ENCODE measurements at regions not wholly inside any gene's neighbourhood (a gene's known extent, or its start where the extent isn't known, plus 50 kb on each side); places are given as distances from the start of the nearest gene placed in this dataset.
"Not testable (repeated sequence)": the region's sequence is repeated elsewhere in the genome, so short reads cannot be mapped to it uniquely, and the experiment has no call there.

GRCh38 chr5:1965925-1966324, 83.2 kb upstream of the IRX4 start:
- DNase-seq (ENCODE audit: low spot score) = no peak

GRCh38 chr5:1963941-1964451, 81.3 kb upstream of the IRX4 start:
- no peak for DNase-seq (ENCODE audit: low spot score)

GRCh38 chr5:1963358-1963757, 80.6 kb upstream of the IRX4 start:
- DNase-seq (ENCODE audit: low spot score) = no peak

- DNase-seq (ENCODE audit: low spot score) = no peak
Observed at GRCh38 chr5:1962619-1963355, 80.1 kb upstream of the IRX4 start.

GRCh38 chr5:1961952-1962595, 79.3 kb upstream of the IRX4 start:
- DNase-seq (ENCODE audit: low spot score) = peak; percentile 74

- DNase-seq (ENCODE audit: low spot score) = peak; percentile 82
Observed at GRCh38 chr5:1961304-1961946, 78.7 kb upstream of the IRX4 start.

GRCh38 chr5:1960595-1961303, 78.0 kb upstream of the IRX4 start:
- DNase-seq (ENCODE audit: low spot score) = no peak

- peak; percentile 83 for DNase-seq (ENCODE audit: low spot score)
Observed at GRCh38 chr5:1959725-1960581, 77.2 kb upstream of the IRX4 start.

- no peak for DNase-seq (ENCODE audit: low spot score)
Observed at GRCh38 chr5:1959231-1959630, 76.5 kb upstream of the IRX4 start.

GRCh38 chr5:1958211-1959010, 75.7 kb upstream of the IRX4 start:
- DNase-seq (ENCODE audit: low spot score) = peak; percentile 73

GRCh38 chr5:1955586-1955985, 72.9 kb upstream of the IRX4 start:
- DNase-seq (ENCODE audit: low spot score) = no peak

GRCh38 chr5:1953710-1954109, 71.0 kb upstream of the IRX4 start:
- not testable (repeated sequence) for DNase-seq (ENCODE audit: low spot score)

GRCh38 chr5:1952444-1953099, 69.8 kb upstream of the IRX4 start:
- peak; percentile 75 for DNase-seq (ENCODE audit: low spot score)

GRCh38 chr5:1952021-1952420, 69.3 kb upstream of the IRX4 start:
- peak; percentile 83 for DNase-seq (ENCODE audit: low spot score)

- DNase-seq (ENCODE audit: low spot score) = peak; percentile 69
Observed at GRCh38 chr5:1951165-1951816, 68.6 kb upstream of the IRX4 start.

- peak; percentile 57 for DNase-seq (ENCODE audit: low spot score)
Observed at GRCh38 chr5:1950708-1951103, 68.0 kb upstream of the IRX4 start.

- DNase-seq (ENCODE audit: low spot score) = peak; percentile 64
Observed at GRCh38 chr5:1950096-1950707, 67.5 kb upstream of the IRX4 start.

- no peak for DNase-seq (ENCODE audit: low spot score)
Observed at GRCh38 chr5:1949253-1949652, 66.5 kb upstream of the IRX4 start.
